ENCODE measurements at regions not wholly inside any gene's neighbourhood (a gene's known extent, or its start where the extent isn't known, plus 50 kb on each side); places are given as distances from the start of the nearest gene placed in this dataset.

DNA sequence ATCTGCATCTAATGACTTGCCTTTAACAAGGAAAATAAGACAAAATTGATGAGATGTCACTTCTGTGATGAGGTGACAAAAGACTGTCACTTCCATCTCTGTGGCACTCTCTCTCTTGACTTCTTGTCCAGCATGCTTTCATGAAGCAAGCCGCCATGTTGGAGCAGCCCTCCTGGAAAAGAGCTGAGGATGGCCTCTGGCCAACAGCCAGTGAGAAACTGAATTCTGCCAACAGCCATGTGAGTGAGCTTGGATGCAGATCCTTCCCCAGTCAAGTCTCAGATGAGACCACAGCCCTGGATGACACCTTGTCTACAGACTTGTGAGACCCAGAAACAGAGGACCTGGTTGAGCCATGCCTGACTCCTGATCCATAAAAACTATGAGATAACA is 412.6 kb upstream of the SHH start:
- Histone ChIP-seq H3K79me2 (ENCODE audit: insufficient read depth, low read length) (no peaks in the 10 kb centered on the region), H3K4me1 (ENCODE audit: insufficient read depth, low read length) (no peaks in the 10 kb centered on the region), H3K36me3 (ENCODE audit: insufficient read depth, low read length) (no peaks in the 10 kb centered on the region), H3K4me2 (ENCODE audit: low read length) (no peak overlapping the region), H4K20me1 (ENCODE audit: insufficient read depth, low read length) (no peaks in the 10 kb centered on the region), H3K9me3 (ENCODE audit: insufficient read depth, low read depth, low read length) (peaks cover 4% of the 10 kb centered on the region), H2AFZ (ENCODE audit: low read depth, low read length) (no peak overlapping the region), H3K27ac (ENCODE audit: low read depth, low read length) (no peak overlapping the region), H3K27me3 (ENCODE audit: insufficient read depth, low read length) (no peaks in the 10 kb centered on the region), H3K4me3 (ENCODE audit: insufficient read depth, low read depth, low read length) (no peak overlapping the region), H3K9ac (ENCODE audit: low read length) (no peak overlapping the region)
- DNase-seq (ENCODE audit: low read depth) (no peak), FAIRE-seq (no peak)
- no peaks in the 10 kb centered on the region for H3K36me3 Mint-ChIP-seq (ENCODE audit: low read depth, unreplicated experiment)
- no peaks in the 10 kb centered on the region for H3K4me1 Mint-ChIP-seq (ENCODE audit: low read depth, unreplicated experiment)
- peaks cover 23% of the 10 kb centered on the region for H3K27me3 Mint-ChIP-seq (ENCODE audit: low read depth, unreplicated experiment)
- H3K9me3 Mint-ChIP-seq (ENCODE audit: unreplicated experiment) = no peaks in the 10 kb centered on the region
- H3K4me3 Mint-ChIP-seq (ENCODE audit: unreplicated experiment) = no peak overlapping the region
- TF ChIP-seq CTCF (IDR thresholded peaks at IDR 0.05; ENCODE audit: insufficient read depth, low read depth, low read length) = no peak
- TF ChIP-seq EZH2 (IDR thresholded peaks at IDR 0.05; ENCODE audit: insufficient read depth, low read length) = no peak
- no peak overlapping the region for H3K27ac Mint-ChIP-seq (ENCODE audit: unreplicated experiment)

GRCh38 chr7:156223935-156224832 is 411.9 kb upstream of the SHH start:
- no peak overlapping the region for H3K27ac ChIP-seq (ENCODE audit: low read depth, low read length)
- TF ChIP-seq EZH2 (IDR thresholded peaks at IDR 0.05; ENCODE audit: insufficient read depth, low read length) (no peak), CTCF (IDR thresholded peaks at IDR 0.05; ENCODE audit: insufficient read depth, low read depth, low read length) (no peak)
- Mint-ChIP-seq H3K4me3 (ENCODE audit: unreplicated experiment) (no peak overlapping the region), H3K4me1 (ENCODE audit: low read depth, unreplicated experiment) (no peaks in the 10 kb centered on the region), H3K36me3 (ENCODE audit: low read depth, unreplicated experiment) (no peaks in the 10 kb centered on the region), H3K9me3 (ENCODE audit: unreplicated experiment) (no peaks in the 10 kb centered on the region), H3K27ac (ENCODE audit: unreplicated experiment) (no peak overlapping the region), H3K27me3 (ENCODE audit: low read depth, unreplicated experiment) (peaks cover 25% of the 10 kb centered on the region)
- no peak overlapping the region for H2AFZ ChIP-seq (ENCODE audit: low read depth, low read length)
- H3K9me3 ChIP-seq (ENCODE audit: insufficient read depth, low read depth, low read length) = peaks cover 4% of the 10 kb centered on the region
- no peaks in the 10 kb centered on the region for H4K20me1 ChIP-seq (ENCODE audit: insufficient read depth, low read length)
- no peak overlapping the region for H3K9ac ChIP-seq (ENCODE audit: low read length)
- H3K4me2 ChIP-seq (ENCODE audit: low read length) = no peak overlapping the region
- DNase-seq (ENCODE audit: low read depth) (no peak), FAIRE-seq (no peak)
- H3K79me2 ChIP-seq (ENCODE audit: insufficient read depth, low read length) = no peaks in the 10 kb centered on the region
- no peaks in the 10 kb centered on the region for H3K4me1 ChIP-seq (ENCODE audit: insufficient read depth, low read length)
- no peaks in the 10 kb centered on the region for H3K27me3 ChIP-seq (ENCODE audit: insufficient read depth, low read length)
- H3K36me3 ChIP-seq (ENCODE audit: insufficient read depth, low read length) = no peaks in the 10 kb centered on the region
- no peak overlapping the region for H3K4me3 ChIP-seq (ENCODE audit: insufficient read depth, low read depth, low read length)

- H3K9ac ChIP-seq (ENCODE audit: low read length) = no peak overlapping the region
- H3K4me2 ChIP-seq (ENCODE audit: low read length) = no peak overlapping the region
- H3K4me3 ChIP-seq (ENCODE audit: insufficient read depth, low read depth, low read length) = no peak overlapping the region
- no peak for TF ChIP-seq CTCF (IDR thresholded peaks at IDR 0.05; ENCODE audit: insufficient read depth, low read depth, low read length)
- TF ChIP-seq EZH2 (IDR thresholded peaks at IDR 0.05; ENCODE audit: insufficient read depth, low read length) = no peak
- no peak for FAIRE-seq
- H3K27ac ChIP-seq (ENCODE audit: low read depth, low read length) = no peak overlapping the region
- Mint-ChIP-seq H3K36me3 (ENCODE audit: low read depth, unreplicated experiment) (no peaks in the 10 kb centered on the region), H3K27me3 (ENCODE audit: low read depth, unreplicated experiment) (peaks cover 36% of the 10 kb centered on the region), H3K9me3 (ENCODE audit: unreplicated experiment) (no peaks in the 10 kb centered on the region), H3K4me1 (ENCODE audit: low read depth, unreplicated experiment) (no peaks in the 10 kb centered on the region), H3K27ac (ENCODE audit: unreplicated experiment) (no peak overlapping the region), H3K4me3 (ENCODE audit: unreplicated experiment) (no peak overlapping the region)
- H3K4me1 ChIP-seq (ENCODE audit: insufficient read depth, low read length) = no peaks in the 10 kb centered on the region
- no peak overlapping the region for H2AFZ ChIP-seq (ENCODE audit: low read depth, low read length)
- no peak for DNase-seq (ENCODE audit: low read depth)
- no peaks in the 10 kb centered on the region for H3K36me3 ChIP-seq (ENCODE audit: insufficient read depth, low read length)
- H3K79me2 ChIP-seq (ENCODE audit: insufficient read depth, low read length) = no peaks in the 10 kb centered on the region
- no peaks in the 10 kb centered on the region for H3K27me3 ChIP-seq (ENCODE audit: insufficient read depth, low read length)
- no peaks in the 10 kb centered on the region for H3K9me3 ChIP-seq (ENCODE audit: insufficient read depth, low read depth, low read length)
- H4K20me1 ChIP-seq (ENCODE audit: insufficient read depth, low read length) = no peaks in the 10 kb centered on the region
Observed at GRCh38 chr7:156222611-156223010, 410.3 kb upstream of the SHH start.
